ENCODE measurements at regions not wholly inside any gene's neighbourhood (a gene's known extent, or its start where the extent isn't known, plus 50 kb on each side); places are given as distances from the start of the nearest gene placed in this dataset.

DNA sequence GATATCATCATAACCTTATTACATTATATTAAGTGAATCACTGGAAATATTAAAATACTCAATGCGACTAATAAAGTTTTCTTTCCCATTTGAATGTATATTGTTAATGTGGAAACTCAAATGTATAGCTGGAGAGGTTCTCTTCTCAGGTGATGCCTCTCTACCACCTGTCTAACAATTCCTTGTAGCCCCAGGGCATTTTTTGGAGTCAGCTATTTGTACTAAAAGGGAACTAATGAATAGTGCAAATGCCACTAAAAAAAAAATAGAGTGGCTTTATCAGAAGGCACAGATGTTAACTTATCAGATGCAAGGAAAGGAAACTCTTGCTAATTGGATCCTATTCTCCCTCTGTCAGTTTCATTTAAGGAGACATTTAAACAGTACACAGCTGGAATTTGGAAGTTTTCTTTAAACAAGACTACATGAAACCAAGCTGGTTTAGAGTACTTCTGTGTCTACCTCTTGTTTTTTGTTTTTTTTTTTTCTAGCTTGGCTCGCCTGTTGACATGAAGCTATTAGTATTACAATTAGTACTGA is 897.0 kb upstream of the SLC35B3 start:
- intact Hi-C loops (cut with DNase I), result no loop called here
- no peak overlapping the region for H3K4me3 ChIP-seq
- no peaks in the 10 kb centered on the region for H3K27me3 ChIP-seq
- no peak for TF ChIP-seq POLR2A (IDR thresholded peaks at IDR 0.05)
- TF ChIP-seq POLR2AphosphoS5 (IDR thresholded peaks at IDR 0.05; ENCODE audit: insufficient read depth in 1 of 2, low read depth in 1 of 2), result no peak
- TF ChIP-seq, protein P1, sequence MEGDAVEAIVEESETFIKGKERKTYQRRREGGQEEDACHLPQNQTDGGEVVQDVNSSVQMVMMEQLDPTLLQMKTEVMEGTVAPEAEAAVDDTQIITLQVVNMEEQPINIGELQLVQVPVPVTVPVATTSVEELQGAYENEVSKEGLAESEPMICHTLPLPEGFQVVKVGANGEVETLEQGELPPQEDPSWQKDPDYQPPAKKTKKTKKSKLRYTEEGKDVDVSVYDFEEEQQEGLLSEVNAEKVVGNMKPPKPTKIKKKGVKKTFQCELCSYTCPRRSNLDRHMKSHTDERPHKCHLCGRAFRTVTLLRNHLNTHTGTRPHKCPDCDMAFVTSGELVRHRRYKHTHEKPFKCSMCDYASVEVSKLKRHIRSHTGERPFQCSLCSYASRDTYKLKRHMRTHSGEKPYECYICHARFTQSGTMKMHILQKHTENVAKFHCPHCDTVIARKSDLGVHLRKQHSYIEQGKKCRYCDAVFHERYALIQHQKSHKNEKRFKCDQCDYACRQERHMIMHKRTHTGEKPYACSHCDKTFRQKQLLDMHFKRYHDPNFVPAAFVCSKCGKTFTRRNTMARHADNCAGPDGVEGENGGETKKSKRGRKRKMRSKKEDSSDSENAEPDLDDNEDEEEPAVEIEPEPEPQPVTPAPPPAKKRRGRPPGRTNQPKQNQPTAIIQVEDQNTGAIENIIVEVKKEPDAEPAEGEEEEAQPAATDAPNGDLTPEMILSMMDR (IDR thresholded peaks at IDR 0.05), result no peak
- H3K4me1 ChIP-seq, result no peaks in the 10 kb centered on the region
- DNase-seq (ENCODE audit: extremely low spot score in 2 of 2), result no peak
- H3K36me3 ChIP-seq, result no peaks in the 10 kb centered on the region
- H3K9me3 ChIP-seq, result no peaks in the 10 kb centered on the region
- no peak overlapping the region for H3K27ac ChIP-seq

DNA sequence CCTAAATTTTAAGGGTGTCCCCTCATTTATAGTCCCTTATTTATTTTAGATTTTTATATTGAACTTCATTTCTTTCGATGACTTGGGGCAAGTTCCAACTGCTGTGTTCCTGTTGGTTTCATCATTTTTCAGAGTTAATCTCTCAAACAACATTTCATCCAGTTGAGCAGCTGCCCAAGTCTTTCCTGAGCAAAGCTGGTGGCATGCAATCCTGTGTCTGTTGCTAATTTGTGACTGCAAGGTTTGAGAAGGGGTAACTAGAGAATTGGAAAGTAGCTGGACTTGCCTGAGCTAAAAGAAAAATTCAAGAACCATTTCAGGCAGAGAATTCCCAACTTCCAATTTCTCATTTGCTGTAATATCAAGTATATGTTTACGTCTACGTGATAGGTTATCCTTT is 881.5 kb upstream of the SLC35B3 start:
- Histone ChIP-seq H3K27ac (no peak overlapping the region), H3K27me3 (no peaks in the 10 kb centered on the region), H3K4me1 (no peaks in the 10 kb centered on the region), H3K9me3 (no peaks in the 10 kb centered on the region), H3K36me3 (no peaks in the 10 kb centered on the region), H3K4me3 (no peak overlapping the region)
- TF ChIP-seq, protein P1 (IDR thresholded peaks at IDR 0.05), result no peak
- no peak for TF ChIP-seq POLR2A (IDR thresholded peaks at IDR 0.05)
- TF ChIP-seq POLR2AphosphoS5 (IDR thresholded peaks at IDR 0.05; ENCODE audit: insufficient read depth in 1 of 2, low read depth in 1 of 2), result no peak
- intact Hi-C loops (cut with DNase I), result no loop called here
- no peak for DNase-seq (ENCODE audit: extremely low spot score in 2 of 2)

DNA sequence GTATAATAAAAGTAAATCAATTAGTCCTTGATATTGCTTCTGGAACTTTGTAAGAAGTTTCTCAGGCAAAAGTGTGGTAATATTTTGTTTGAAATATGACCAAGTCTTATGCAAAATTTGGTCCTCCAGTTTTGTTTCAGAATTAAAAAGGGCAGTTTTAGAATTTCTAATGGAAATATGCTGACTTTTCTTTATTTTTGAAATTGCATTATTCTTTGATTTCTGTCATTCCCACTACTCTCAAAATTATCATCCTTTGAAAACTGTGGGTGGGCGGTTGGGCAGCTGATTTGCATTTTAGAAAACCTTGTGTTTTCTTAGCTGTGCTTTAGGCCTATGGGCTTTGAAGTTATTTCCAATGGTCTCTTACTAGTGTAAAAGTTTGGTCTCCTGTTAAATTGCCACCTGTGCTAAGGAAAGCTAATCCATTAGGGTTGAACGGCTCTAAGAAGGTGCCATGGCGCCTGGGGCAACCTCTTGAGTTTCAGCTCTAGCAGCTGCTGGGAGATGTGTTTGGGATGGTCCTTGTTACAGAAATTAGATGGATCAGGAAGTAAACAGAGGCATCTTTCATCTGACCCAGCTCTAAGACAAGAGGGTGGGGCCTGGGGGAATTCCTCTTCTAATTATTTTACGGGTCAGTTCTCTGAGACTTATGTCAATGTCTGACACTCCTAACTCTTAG is 880.8 kb upstream of the SLC35B3 start:
- DNase-seq (ENCODE audit: extremely low spot score in 2 of 2), result no peak
- H3K4me1 ChIP-seq, result no peaks in the 10 kb centered on the region
- no peaks in the 10 kb centered on the region for H3K27me3 ChIP-seq
- TF ChIP-seq, protein P1 (IDR thresholded peaks at IDR 0.05), result no peak
- TF ChIP-seq POLR2AphosphoS5 (IDR thresholded peaks at IDR 0.05; ENCODE audit: insufficient read depth in 1 of 2, low read depth in 1 of 2), result no peak
- TF ChIP-seq POLR2A (IDR thresholded peaks at IDR 0.05), result no peak
- H3K27ac ChIP-seq, result no peak overlapping the region
- no peaks in the 10 kb centered on the region for H3K36me3 ChIP-seq
- no peak overlapping the region for H3K4me3 ChIP-seq
- intact Hi-C loops (cut with DNase I), result no loop called here
- H3K9me3 ChIP-seq, result no peaks in the 10 kb centered on the region

DNA sequence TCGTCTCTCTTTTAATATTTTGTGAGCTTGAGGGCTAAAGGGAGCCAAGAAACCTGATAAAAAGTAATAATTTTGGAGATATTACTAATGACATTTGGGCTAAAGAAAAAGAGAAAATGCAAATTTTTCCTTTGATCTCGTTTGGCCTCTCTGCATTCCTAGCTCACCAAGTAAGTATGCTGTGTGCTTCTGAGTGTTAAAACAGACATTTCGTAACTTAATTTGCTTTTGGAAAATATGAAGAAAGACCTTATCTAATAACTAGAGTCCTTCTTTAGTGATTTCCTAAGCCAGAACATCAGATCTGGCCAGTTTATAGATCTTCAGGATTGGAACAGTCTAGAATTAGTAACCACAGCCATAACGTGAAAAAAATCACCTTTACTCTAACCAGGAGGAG is 872.9 kb upstream of the SLC35B3 start:
- no peaks in the 10 kb centered on the region for H3K9me3 ChIP-seq
- no peaks in the 10 kb centered on the region for H3K4me1 ChIP-seq
- H3K27ac ChIP-seq, result no peak overlapping the region
- TF ChIP-seq POLR2AphosphoS5 (IDR thresholded peaks at IDR 0.05; ENCODE audit: insufficient read depth in 1 of 2, low read depth in 1 of 2) (no peak), POLR2A (IDR thresholded peaks at IDR 0.05) (no peak)
- TF ChIP-seq, protein P1 (IDR thresholded peaks at IDR 0.05), result no peak
- H3K27me3 ChIP-seq, result no peaks in the 10 kb centered on the region
- DNase-seq (ENCODE audit: extremely low spot score in 2 of 2), result no peak
- intact Hi-C loops (cut with DNase I), result no loop called here
- H3K36me3 ChIP-seq, result no peaks in the 10 kb centered on the region
- H3K4me3 ChIP-seq, result no peak overlapping the region

DNA sequence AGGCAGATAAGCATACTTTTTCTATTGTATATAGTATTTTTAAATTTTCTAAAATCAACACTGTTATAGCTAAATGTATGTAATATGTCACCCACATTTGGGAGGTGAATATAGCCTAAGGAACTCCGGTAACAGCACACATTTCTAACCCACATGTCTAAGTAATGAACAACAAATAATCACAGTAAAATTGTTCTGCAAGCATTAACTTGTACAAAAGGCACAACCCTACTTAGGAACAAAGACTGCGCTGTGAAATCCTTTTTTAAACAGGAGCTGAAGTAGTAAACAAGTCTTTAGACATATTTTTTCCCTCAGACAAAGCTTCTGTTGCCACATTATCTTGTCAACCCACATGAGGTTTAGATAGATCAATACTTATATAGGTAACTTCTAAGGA is 872.4 kb upstream of the SLC35B3 start:
- intact Hi-C loops (cut with DNase I), result no loop called here

More for the DNA sequence above, 872.4 kb upstream of the SLC35B3 start:
- Histone ChIP-seq H3K4me1 (no peaks in the 10 kb centered on the region), H3K4me3 (no peak overlapping the region), H3K27me3 (no peaks in the 10 kb centered on the region), H3K27ac (no peak overlapping the region), H3K9me3 (no peaks in the 10 kb centered on the region), H3K36me3 (no peaks in the 10 kb centered on the region)
- no peak for DNase-seq (ENCODE audit: extremely low spot score in 2 of 2)
- TF ChIP-seq POLR2AphosphoS5 (IDR thresholded peaks at IDR 0.05; ENCODE audit: insufficient read depth in 1 of 2, low read depth in 1 of 2) (no peak), POLR2A (IDR thresholded peaks at IDR 0.05) (no peak)
- TF ChIP-seq, protein P1 (IDR thresholded peaks at IDR 0.05), result no peak

All from vagina (tissue), 2 donors.